GM21526 (cell line): ENCODE measurements at regions not wholly inside any gene's neighbourhood (a gene's known extent, or its start where the extent isn't known, plus 50 kb on each side); places are given as distances from the start of the nearest gene placed in this dataset.

Experiments
- ATAC-seq: cut with Tn5 transposase; IDR thresholded peaks from one replicate; pipeline ENCODE4 v1.9.1; 2021; ENCODE audit warnings: moderate library complexity; ENCODE audit not compliant: unreplicated experiment, low FRiP score

GRCh38 chr18:10264260-10264659, 190.2 kb upstream of the APCDD1 start:
- ATAC-seq, result no peak

- ATAC-seq, result no peak
These were observed 188.7 kb upstream of the APCDD1 start for GRCh38 chr18:10265560-10266333.

- no peak for ATAC-seq
These were observed 188.2 kb upstream of the APCDD1 start for GRCh38 chr18:10266334-10266590.

- ATAC-seq, result no peak
These were observed 185.2 kb upstream of the APCDD1 start for GRCh38 chr18:10269261-10269660.

GRCh38 chr18:10270151-10270571, 184.3 kb upstream of the APCDD1 start:
- ATAC-seq, result no peak

- ATAC-seq, result no peak
These were observed 183.0 kb upstream of the APCDD1 start for GRCh38 chr18:10271481-10271880.

- no peak for ATAC-seq
These were observed 180.1 kb upstream of the APCDD1 start for GRCh38 chr18:10274301-10274700.

- no peak for ATAC-seq
These were observed 178.9 kb upstream of the APCDD1 start for GRCh38 chr18:10275486-10275885.

GRCh38 chr18:10278265-10278664, 176.2 kb upstream of the APCDD1 start:
- ATAC-seq, result no peak

- no peak for ATAC-seq
These were observed 175.0 kb upstream of the APCDD1 start for GRCh38 chr18:10279471-10279870.

- no peak for ATAC-seq
These were observed 174.4 kb upstream of the APCDD1 start for GRCh38 chr18:10279905-10280644.

GRCh38 chr18:10284540-10285282, 169.7 kb upstream of the APCDD1 start:
- ATAC-seq, result no peak

- no peak for ATAC-seq
These were observed 169.2 kb upstream of the APCDD1 start for GRCh38 chr18:10285283-10285640.

- ATAC-seq, result no peak
These were observed 167.8 kb upstream of the APCDD1 start for GRCh38 chr18:10286580-10287150.

- ATAC-seq, result no peak
These were observed 165.2 kb upstream of the APCDD1 start for GRCh38 chr18:10289251-10289650.

- ATAC-seq, result no peak
These were observed 164.3 kb upstream of the APCDD1 start for GRCh38 chr18:10289951-10290637.

- ATAC-seq, result no peak
These were observed 163.7 kb upstream of the APCDD1 start for GRCh38 chr18:10290638-10291235.

- ATAC-seq, result no peak
These were observed 162.9 kb upstream of the APCDD1 start for GRCh38 chr18:10291568-10291981.

GRCh38 chr18:10293966-10294365, 160.5 kb upstream of the APCDD1 start:
- ATAC-seq, result no peak

GRCh38 chr18:10295751-10296150, 158.7 kb upstream of the APCDD1 start:
- no peak for ATAC-seq
